ENCODE measurements at regions not wholly inside any gene's neighbourhood (a gene's known extent, or its start where the extent isn't known, plus 50 kb on each side); places are given as distances from the start of the nearest gene placed in this dataset.

DNA sequence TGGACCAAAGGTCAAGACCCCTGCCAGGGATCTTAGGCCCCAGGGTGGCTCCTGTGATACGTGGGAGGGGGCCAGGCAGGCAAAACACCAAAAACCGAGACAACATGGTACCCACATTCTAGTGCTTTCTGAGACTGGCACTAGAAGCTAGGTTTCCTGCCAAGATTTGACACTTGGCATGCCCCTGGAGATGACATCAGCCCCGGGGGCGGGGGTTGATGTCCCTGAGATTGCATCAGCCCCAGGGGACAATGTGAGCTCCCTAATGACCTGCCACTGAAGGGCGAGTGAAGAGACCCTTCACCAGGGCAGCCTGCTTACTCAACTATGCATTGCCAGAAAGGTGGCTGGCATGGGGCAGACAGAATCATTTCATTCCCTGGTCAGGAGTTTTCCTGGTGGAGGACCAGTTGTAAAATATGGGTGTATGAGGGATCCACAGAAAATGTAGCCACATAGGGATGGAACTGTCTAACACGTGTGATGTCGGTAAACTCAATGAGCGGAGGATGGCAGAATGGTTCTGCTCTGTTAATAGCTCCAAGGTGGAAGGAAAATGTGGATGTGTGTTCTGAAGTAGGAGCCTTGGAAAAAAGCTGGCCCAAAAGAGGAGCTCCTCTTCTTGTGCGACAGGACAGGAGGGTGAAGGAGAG is 219.7 kb downstream of the UNC5CL start (continued):
- no peak for TF ChIP-seq TBP (IDR thresholded peaks at IDR 0.05; ENCODE audit: low read depth, low read length)
- no peak for TF ChIP-seq CHD1 (IDR thresholded peaks at IDR 0.05; ENCODE audit: low read depth, low read length)
- TF ChIP-seq, protein P1, sequence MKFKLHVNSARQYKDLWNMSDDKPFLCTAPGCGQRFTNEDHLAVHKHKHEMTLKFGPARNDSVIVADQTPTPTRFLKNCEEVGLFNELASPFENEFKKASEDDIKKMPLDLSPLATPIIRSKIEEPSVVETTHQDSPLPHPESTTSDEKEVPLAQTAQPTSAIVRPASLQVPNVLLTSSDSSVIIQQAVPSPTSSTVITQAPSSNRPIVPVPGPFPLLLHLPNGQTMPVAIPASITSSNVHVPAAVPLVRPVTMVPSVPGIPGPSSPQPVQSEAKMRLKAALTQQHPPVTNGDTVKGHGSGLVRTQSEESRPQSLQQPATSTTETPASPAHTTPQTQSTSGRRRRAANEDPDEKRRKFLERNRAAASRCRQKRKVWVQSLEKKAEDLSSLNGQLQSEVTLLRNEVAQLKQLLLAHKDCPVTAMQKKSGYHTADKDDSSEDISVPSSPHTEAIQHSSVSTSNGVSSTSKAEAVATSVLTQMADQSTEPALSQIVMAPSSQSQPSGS (IDR thresholded peaks at IDR 0.05; ENCODE audit: low read length): no peak
- TF ChIP-seq NANOG (IDR thresholded peaks at IDR 0.05; ENCODE audit: insufficient read depth, low read depth, low read length, poor library complexity, severe bottlenecking): no peak
- TF ChIP-seq EZH2 (IDR thresholded peaks at IDR 0.05; ENCODE audit: low read depth, low read length, severe bottlenecking): no peak
- TF ChIP-seq EP300 (IDR thresholded peaks at IDR 0.05; ENCODE audit: borderline replicate concordance in 1 of 2, low read depth in 2 of 2, low read length in 2 of 2): no peak
- no peak for TF ChIP-seq RNF2 (IDR thresholded peaks at IDR 0.05; ENCODE audit: borderline replicate concordance, low read depth, low read length, missing control alignments, poor library complexity, severe bottlenecking)
- no peak for TF ChIP-seq NRF1 (IDR thresholded peaks at IDR 0.05; ENCODE audit: low read depth, low read length)
